ENCODE measurements at regions not wholly inside any gene's neighbourhood (a gene's known extent, or its start where the extent isn't known, plus 50 kb on each side); places are given as distances from the start of the nearest gene placed in this dataset.

GRCh38 chr14:51538973-51539372 lies 112.7 kb upstream of the FRMD6 start:
- TF ChIP-seq, protein P1, sequence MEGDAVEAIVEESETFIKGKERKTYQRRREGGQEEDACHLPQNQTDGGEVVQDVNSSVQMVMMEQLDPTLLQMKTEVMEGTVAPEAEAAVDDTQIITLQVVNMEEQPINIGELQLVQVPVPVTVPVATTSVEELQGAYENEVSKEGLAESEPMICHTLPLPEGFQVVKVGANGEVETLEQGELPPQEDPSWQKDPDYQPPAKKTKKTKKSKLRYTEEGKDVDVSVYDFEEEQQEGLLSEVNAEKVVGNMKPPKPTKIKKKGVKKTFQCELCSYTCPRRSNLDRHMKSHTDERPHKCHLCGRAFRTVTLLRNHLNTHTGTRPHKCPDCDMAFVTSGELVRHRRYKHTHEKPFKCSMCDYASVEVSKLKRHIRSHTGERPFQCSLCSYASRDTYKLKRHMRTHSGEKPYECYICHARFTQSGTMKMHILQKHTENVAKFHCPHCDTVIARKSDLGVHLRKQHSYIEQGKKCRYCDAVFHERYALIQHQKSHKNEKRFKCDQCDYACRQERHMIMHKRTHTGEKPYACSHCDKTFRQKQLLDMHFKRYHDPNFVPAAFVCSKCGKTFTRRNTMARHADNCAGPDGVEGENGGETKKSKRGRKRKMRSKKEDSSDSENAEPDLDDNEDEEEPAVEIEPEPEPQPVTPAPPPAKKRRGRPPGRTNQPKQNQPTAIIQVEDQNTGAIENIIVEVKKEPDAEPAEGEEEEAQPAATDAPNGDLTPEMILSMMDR (IDR thresholded peaks at IDR 0.05) = no peak
- FAIRE-seq (no peak), DNase-seq (no peak), ATAC-seq (no peak)
- Histone ChIP-seq H3K36me3 (no peaks in the 10 kb centered on the region), H3K4me3 (no peak overlapping the region), H3K27me3 (no peaks in the 10 kb centered on the region), H3K4me1 (peaks cover 0 to 13% (median 0%) of the 10 kb centered on the region in 3 donors), H3K9me3 (no peaks in the 10 kb centered on the region), H3K27ac (no peak overlapping the region)
- 63 to 83% methylated on average over 1 of the region's 1 CpG for WGBS, 2 donors
- intact Hi-C loops (cut with DNase I) = no loop called here

GRCh38 chr14:51539571-51540037 lies 112.1 kb upstream of the FRMD6 start:
- no peak for FAIRE-seq
- intact Hi-C loops (cut with DNase I) = no loop called here
- H3K27ac ChIP-seq = no peak overlapping the region
- peaks cover 0 to 7% (median 0%) of the 10 kb centered on the region in 3 donors for H3K4me1 ChIP-seq
- TF ChIP-seq, protein P1 (IDR thresholded peaks at IDR 0.05) = no peak
- no peaks in the 10 kb centered on the region for H3K36me3 ChIP-seq
- no peaks in the 10 kb centered on the region for H3K27me3 ChIP-seq
- H3K4me3 ChIP-seq = no peak overlapping the region
- no peaks in the 10 kb centered on the region for H3K9me3 ChIP-seq
- ATAC-seq = peak in 1 of 4 donors; percentile 60
- WGBS, 2 donors = 27 to 46% methylated on average over 1 of the region's 1 CpG
- no peak for DNase-seq

- Histone ChIP-seq H3K9me3 (no peaks in the 10 kb centered on the region), H3K27me3 (no peaks in the 10 kb centered on the region), H3K27ac (no peak overlapping the region), H3K4me3 (no peak overlapping the region), H3K4me1 (no peaks in the 10 kb centered on the region), H3K36me3 (no peaks in the 10 kb centered on the region)
- WGBS, 2 donors = 73 to 85% methylated on average over 3 of the region's 3 CpGs
- DNase-seq (no peak), FAIRE-seq (no peak), ATAC-seq (no peak)
- intact Hi-C loops (cut with DNase I) = no loop called here
- TF ChIP-seq, protein P1 (IDR thresholded peaks at IDR 0.05) = no peak
These were observed 111.3 kb upstream of the FRMD6 start for GRCh38 chr14:51540364-51540763.

GRCh38 chr14:51544471-51544870 lies 107.2 kb upstream of the FRMD6 start:
- intact Hi-C loops (cut with DNase I) = no loop called here
- no peaks in the 10 kb centered on the region for H3K9me3 ChIP-seq
- H3K4me3 ChIP-seq = no peak overlapping the region
- H3K27ac ChIP-seq = no peak overlapping the region
- TF ChIP-seq, protein P1 (IDR thresholded peaks at IDR 0.05) = no peak
- FAIRE-seq (peak; percentile 45), DNase-seq (no peak), ATAC-seq (no peak)
- no peaks in the 10 kb centered on the region for H3K27me3 ChIP-seq
- 44 to 58% methylated on average over 4 of the region's 4 CpGs for WGBS, 2 donors
- H3K4me1 ChIP-seq = no peaks in the 10 kb centered on the region
- no peaks in the 10 kb centered on the region for H3K36me3 ChIP-seq

GRCh38 chr14:51544901-51545300 lies 106.8 kb upstream of the FRMD6 start:
- DNase-seq (no peak), ATAC-seq (no peak), FAIRE-seq (no peak)
- no peak overlapping the region for H3K27ac ChIP-seq
- no peaks in the 10 kb centered on the region for H3K27me3 ChIP-seq
- no peaks in the 10 kb centered on the region for H3K4me1 ChIP-seq
- H3K9me3 ChIP-seq = no peaks in the 10 kb centered on the region
- WGBS, 2 donors = 61 to 82% methylated on average over 3 of the region's 3 CpGs
- TF ChIP-seq, protein P1 (IDR thresholded peaks at IDR 0.05) = no peak
- H3K36me3 ChIP-seq = no peaks in the 10 kb centered on the region
- intact Hi-C loops (cut with DNase I) = no loop called here
- no peak overlapping the region for H3K4me3 ChIP-seq
